HK-2 (cell line): ENCODE measurements at regions not wholly inside any gene's neighbourhood (a gene's known extent, or its start where the extent isn't known, plus 50 kb on each side); places are given as distances from the start of the nearest gene placed in this dataset.

Source experiments
- DNase-seq: peaks from one replicate; pipeline ENCODE4 v3.0.0-alpha.2; 2018; ENCODE audit not compliant: unreplicated experiment

GRCh38 chr2:21501376-21502027 lies 377.7 kb downstream of the TDRD15 start:
- no peak for DNase-seq

GRCh38 chr2:21515903-21516302 lies 392.1 kb downstream of the TDRD15 start:
- DNase-seq: no peak

- no peak for DNase-seq
Observed at GRCh38 chr2:21519412-21519811, 395.6 kb downstream of the TDRD15 start.

- DNase-seq: no peak
Observed at GRCh38 chr2:21519821-21520220, 396.1 kb downstream of the TDRD15 start.

GRCh38 chr2:21535826-21536225 lies 412.1 kb downstream of the TDRD15 start:
- no peak for DNase-seq

GRCh38 chr2:21539685-21540084 lies 415.9 kb downstream of the TDRD15 start:
- DNase-seq: no peak

GRCh38 chr2:21543630-21544029 lies 419.9 kb downstream of the TDRD15 start:
- no peak for DNase-seq

GRCh38 chr2:21544392-21544791 lies 420.6 kb downstream of the TDRD15 start:
- DNase-seq: no peak

- DNase-seq: no peak
Observed at GRCh38 chr2:21552981-21553380, 429.2 kb downstream of the TDRD15 start.

- DNase-seq: no peak
Observed at GRCh38 chr2:21559351-21559750, 435.6 kb downstream of the TDRD15 start.

GRCh38 chr2:21561965-21562364 lies 438.2 kb downstream of the TDRD15 start:
- DNase-seq: no peak

- DNase-seq: no peak
Observed at GRCh38 chr2:21567395-21567794, 443.6 kb downstream of the TDRD15 start.

- no peak for DNase-seq
Observed at GRCh38 chr2:21571686-21572085, 447.9 kb downstream of the TDRD15 start.

GRCh38 chr2:21580391-21580790 lies 456.6 kb downstream of the TDRD15 start:
- DNase-seq: no peak

- DNase-seq: no peak
Observed at GRCh38 chr2:21585881-21586280, 462.1 kb downstream of the TDRD15 start.

- no peak for DNase-seq
Observed at GRCh38 chr2:21590026-21590690, 466.4 kb downstream of the TDRD15 start.

- no peak for DNase-seq
Observed at GRCh38 chr2:21591926-21592325, 468.2 kb downstream of the TDRD15 start.

GRCh38 chr2:21599417-21599816 lies 475.6 kb downstream of the TDRD15 start:
- DNase-seq: no peak

- DNase-seq: no peak
Observed at GRCh38 chr2:21602789-21603188, 479.0 kb downstream of the TDRD15 start.

GRCh38 chr2:21607572-21607971 lies 483.8 kb downstream of the TDRD15 start:
- no peak for DNase-seq

GRCh38 chr2:21610304-21610703 lies 486.5 kb downstream of the TDRD15 start:
- no peak for DNase-seq

GRCh38 chr2:21617885-21618434 lies 494.2 kb downstream of the TDRD15 start:
- DNase-seq: no peak

- no peak for DNase-seq
Observed at GRCh38 chr2:21620771-21621170, 497.0 kb downstream of the TDRD15 start.
